GM21723 (cell line): ENCODE measurements at regions not wholly inside any gene's neighbourhood (a gene's known extent, or its start where the extent isn't known, plus 50 kb on each side); places are given as distances from the start of the nearest gene placed in this dataset.

ENCODE experiments used
- ATAC-seq: cut with Tn5 transposase; IDR thresholded peaks from one replicate; pipeline ENCODE4 v1.9.1; 2021; ENCODE audit warnings: mild to moderate bottlenecking, moderate library complexity; ENCODE audit not compliant: unreplicated experiment

GRCh38 chr18:28607991-28608390 is 431.1 kb upstream of the CDH2 start:
- ATAC-seq = no peak

DNA sequence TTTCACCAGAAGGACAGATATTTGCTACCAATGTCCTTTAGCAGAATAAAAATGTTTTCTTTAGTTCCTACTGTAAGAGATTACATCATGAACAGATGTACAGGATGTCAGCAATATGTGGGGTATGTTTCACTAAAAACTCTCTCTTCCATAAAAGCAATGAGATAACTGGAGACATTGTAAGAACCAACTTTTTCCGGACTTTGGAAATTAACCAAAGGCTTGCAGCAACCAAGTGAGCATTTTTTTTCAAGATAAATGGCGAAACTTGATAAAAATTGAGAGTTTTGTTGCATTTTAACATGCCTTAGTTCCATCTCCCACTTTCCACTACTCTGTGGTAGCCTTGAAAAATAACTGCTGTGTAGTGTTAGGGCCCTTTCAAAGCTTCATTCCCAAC is 429.8 kb upstream of the CDH2 start:
- no peak for ATAC-seq

DNA sequence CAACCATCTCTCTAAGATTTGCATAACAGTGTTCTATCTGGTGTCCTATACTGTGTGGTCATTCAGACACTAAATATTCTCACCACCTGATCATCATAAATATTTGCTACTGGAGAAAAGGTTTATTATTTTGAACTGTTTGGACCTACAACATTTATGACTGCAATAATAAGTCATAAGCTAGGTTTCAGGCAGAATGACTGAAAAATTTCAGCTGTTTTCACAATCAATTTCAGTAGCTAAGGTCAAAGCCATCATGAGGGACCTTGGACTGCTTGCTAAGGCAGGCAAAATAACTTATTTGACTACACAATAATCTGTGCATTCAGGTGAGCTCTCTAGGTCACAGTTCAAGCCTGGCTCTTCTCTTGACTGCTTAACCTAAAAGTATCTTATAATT is 425.5 kb upstream of the CDH2 start:
- no peak for ATAC-seq

- ATAC-seq = no peak
Measured at GRCh38 chr18:28594034-28594433, 417.1 kb upstream of the CDH2 start.

GRCh38 chr18:28588884-28589549 is 412.1 kb upstream of the CDH2 start:
- no peak for ATAC-seq

DNA sequence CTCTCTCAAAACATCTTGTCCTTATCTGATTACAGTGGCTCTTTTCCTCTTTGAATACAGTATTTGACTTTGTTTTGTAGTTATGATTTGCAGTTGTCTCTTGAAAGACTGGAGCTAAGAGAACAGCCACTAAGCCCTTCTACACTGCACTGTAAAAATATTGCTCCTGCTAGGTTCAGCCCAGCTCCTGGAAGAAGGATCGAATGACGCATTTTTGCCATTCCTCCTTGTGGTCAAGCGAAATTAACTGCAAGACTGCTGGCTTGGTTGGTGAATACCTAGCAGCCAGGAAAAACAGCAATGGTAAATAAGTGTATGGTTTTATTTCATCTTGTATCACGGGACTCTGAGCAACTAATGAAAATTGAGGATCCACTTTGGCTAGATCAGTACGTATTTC is 407.8 kb upstream of the CDH2 start:
- no peak for ATAC-seq

DNA sequence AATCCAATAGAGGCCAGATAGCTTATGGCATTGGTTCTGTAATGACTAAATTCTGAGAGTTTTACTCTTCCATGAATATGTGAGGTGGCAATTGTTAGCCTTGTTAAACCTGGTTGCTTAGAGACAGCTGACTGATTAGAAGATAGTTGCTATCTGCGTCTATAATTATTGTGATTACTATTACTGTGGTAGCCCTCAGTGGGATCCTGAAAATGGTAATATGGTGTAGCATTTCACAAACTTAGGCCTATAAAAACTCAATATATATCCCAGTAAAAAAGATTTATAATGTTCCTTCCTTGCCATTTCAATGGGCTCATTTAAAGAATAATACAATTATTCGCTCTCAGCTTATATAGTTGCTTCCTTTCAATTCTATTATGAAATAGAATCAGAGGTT is 405.8 kb upstream of the CDH2 start:
- ATAC-seq = no peak

DNA sequence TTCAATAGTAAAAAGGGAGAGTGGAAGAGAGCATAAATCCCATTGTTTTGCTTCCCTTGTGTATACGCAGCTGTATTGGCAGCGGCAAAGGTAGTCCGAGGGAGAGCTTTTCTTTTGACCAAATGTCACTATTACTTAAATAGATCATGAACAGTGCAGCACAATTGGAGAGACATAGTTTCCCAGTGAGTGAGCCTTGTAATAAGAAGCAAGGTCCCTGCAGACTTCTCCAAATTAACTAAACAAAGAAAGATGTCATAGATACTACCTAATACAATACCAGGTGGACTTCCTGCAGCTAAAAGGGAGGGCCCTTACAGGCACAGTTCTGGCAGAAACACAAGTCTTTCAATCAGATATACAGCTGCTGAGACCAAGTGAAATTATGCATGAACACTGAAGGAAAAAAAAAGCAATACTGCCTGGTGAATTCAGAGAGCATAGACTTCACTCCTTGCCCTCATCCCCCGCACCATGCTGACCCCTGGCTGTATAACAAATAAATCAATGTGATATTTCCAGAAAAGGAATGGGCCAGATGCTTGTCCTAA is 404.7 kb upstream of the CDH2 start:
- no peak for ATAC-seq

DNA sequence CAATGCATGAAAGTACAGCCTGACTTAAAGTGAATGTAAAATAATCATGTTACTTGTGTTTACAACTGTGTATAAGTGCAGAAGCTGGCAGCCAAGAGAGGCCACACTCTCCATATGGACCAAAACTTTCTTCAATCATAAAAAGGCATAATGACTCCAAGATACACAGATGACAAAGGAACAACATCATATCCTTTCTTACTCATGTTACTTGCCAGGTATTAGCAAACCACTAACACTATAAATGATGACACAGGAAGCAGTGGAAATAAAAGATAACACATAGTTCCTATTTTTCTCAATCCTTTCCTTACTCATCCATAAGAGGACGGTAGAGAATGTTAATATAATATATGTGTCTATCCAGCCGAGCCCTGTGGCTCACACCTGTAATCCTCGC is 400.0 kb upstream of the CDH2 start:
- no peak for ATAC-seq

- no peak for ATAC-seq
Measured at GRCh38 chr18:28575123-28575522, 398.2 kb upstream of the CDH2 start.

- ATAC-seq = no peak
Measured at GRCh38 chr18:28574175-28574574, 397.2 kb upstream of the CDH2 start.

- ATAC-seq = no peak
Measured at GRCh38 chr18:28571929-28572328, 395.0 kb upstream of the CDH2 start.

GRCh38 chr18:28560331-28560730 is 383.4 kb upstream of the CDH2 start:
- ATAC-seq = no peak

DNA sequence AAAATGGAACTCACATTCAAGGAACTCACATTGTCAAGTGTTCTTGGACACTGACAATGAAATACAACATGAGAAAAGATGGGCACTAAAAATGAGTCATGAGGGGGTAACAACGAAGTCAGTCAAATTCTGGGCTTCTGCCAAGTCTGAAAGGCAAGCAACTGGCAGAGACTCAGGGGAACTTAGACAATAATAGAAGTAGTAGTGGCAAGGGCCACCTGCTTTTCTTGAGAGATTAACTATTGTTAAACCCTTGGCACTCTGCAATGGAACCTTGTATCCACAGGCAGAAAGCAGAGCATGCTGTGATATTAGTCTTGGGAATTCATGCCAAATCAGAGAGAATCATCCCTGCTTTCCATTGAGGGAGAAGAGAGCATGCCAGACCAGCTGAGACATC is 382.6 kb upstream of the CDH2 start:
- ATAC-seq = no peak

DNA sequence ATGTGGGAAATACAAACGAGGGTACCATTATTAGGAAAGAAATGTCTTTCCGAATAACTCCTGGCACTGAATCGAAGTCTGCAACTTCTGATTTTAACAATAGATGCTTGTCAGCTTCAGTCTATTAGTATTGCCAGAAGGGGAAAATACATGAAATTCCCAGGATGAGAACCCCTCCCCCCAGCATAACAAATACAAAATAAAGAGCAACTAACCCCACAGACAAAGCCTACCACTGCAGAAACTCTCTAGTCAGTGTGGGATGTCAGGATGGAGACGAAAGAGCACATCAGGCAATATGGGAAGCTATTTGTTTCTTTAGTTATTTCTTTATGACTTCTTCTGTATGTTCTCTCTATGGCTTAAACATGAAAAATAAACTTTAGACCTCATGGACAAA is 365.0 kb upstream of the CDH2 start:
- no peak for ATAC-seq

DNA sequence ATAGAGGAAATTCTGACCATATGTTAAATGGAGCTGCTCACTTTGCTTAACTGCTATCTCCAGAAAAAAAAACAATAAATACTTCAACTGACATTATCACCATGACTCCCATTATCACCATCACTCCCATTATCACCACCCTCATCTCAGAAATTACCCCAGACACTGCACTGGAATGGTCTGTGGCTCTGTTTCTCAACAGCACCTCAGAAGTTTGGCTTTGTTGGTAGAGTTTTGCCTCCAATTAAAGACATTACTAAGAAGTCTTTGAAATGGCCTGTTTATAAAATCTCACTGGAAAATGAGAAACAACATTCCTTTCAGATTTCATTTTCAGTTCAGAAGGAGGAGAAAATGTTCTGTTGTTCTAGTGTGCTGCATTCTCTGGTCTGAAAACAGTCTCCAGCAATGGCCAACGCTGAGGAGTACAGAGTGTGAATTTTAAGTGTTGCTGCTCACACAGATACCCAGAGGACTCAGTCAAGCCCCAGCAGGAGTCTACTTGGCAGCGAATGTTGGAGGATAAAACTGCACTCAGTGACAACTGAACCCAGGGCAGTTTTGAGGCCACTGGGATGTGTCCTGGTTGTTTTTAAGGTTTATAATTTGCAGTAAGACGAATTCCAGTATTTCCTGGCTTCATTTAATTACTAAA is 364.5 kb upstream of the CDH2 start:
- ATAC-seq = no peak

GRCh38 chr18:28529644-28530043 is 352.7 kb upstream of the CDH2 start:
- no peak for ATAC-seq

DNA sequence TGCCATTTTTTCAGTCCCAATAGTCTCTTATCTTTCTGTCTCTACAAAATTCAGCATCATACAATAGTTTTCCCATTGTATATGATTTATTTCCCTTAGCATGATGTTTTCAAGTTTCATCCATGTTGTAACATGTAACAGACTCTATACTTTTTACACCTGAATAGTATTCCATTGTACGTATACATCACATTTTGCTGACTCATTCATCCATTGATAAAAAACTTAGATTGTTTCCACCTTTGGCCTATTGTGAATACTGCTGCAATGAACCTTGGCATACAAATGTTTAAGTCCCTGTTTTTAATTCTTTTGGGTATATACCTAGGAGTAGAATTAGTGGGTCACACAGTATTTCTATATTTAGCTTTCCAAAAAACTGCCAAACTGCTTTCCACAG is 349.3 kb upstream of the CDH2 start:
- ATAC-seq = no peak

GRCh38 chr18:28523758-28524475 is 347.0 kb upstream of the CDH2 start:
- ATAC-seq = no peak

DNA sequence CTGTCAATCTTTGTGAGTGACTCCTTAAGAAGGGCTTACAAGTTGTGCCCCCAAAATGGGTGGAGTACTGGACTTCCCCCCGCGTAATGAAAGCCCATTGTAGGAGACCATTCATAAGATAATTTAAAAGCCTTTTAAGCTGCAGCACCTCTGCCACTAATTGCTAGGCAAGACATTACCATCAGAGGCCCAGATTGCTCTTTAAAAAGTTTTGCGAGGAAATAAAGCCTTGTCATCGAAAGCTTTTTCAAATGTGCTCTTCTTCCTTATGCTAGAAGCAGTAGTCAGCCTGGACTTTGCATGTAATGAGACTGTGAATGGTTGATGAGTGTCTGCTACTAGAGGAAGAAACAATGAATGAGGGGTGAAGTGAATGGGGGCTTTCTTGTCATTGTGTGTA is 345.3 kb upstream of the CDH2 start:
- ATAC-seq = no peak

DNA sequence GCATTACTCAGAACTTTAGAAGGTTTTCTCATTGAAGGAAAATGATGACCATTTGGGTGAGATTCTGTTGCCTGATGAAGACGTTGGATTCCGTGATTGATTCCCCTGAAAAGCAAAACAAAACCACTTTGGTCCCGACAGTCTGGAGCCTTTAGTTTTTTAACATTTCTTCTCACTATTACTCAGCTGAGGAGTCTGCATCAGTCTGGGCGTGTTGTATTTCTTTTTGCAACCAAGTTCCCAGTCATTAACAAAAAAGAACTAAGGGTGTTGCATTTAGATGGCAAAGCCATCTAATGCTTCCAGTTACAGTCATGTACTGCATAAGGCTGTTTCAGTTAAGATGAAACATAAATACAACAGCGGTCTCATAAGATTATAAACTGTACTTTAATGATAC is 343.1 kb upstream of the CDH2 start:
- ATAC-seq = no peak

GRCh38 chr18:28514699-28515098 is 337.8 kb upstream of the CDH2 start:
- no peak for ATAC-seq
